Motor neuron (in vitro differentiated cells): ENCODE measurements at regions not wholly inside any gene's neighbourhood (a gene's known extent, or its start where the extent isn't known, plus 50 kb on each side); places are given as distances from the start of the nearest gene placed in this dataset.

Experiments
- ATAC-seq, 8 experiments: fragments of 200-7000 bp; cut with Tn5 transposase; replicated peaks in 6 of 8; 2 replicates each; pipeline ENCODE4 v1.8.0; 2021; ENCODE audit warnings: mild to moderate bottlenecking in 8 of 8, moderate library complexity in 8 of 8
- H3K27ac ChIP-seq, 2 donors: fragments of 250-450 bp; sonication (Bioruptor Pico); 2 replicates each; pipeline ENCODE4 v1.9.0; 2021; ENCODE audit warnings: antibody characterized with exemption in 2 of 2, mild to moderate bottlenecking in 2 of 2, moderate library complexity in 1 of 2
- H3K4me1 ChIP-seq, 2 donors: fragments of 250-450 bp; sonication (Bioruptor Pico); replicated peaks in 1 of 2; 2 replicates each; pipeline ENCODE4 v1.6.1; 2021; ENCODE audit warnings: antibody characterized with exemption in 2 of 2, mild to moderate bottlenecking in 2 of 2, moderate library complexity in 1 of 2
- H3K4me3 ChIP-seq, 5 donors: fragments of 250-450 bp; sonication (Bioruptor Pico); 2 replicates each; pipeline ENCODE4 v1.9.0; 2021; ENCODE audit warnings: antibody characterized with exemption in 5 of 5, mild to moderate bottlenecking in 5 of 5, moderate library complexity in 4 of 5
- WGBS, 10 experiments: fragments of 450-650 bp; shearing (Covaris generic); methylation state at CpG; one replicate each; pipeline ENCODE4 v1.0.0; 2022; 5-methylcytosine and 5-hydroxymethylcytosine counted together
- in situ Hi-C, 9 experiments: fragments of 400-800 bp; cut with MboI; loops; one replicate each; pipeline ENCODE4 v1.15.0; 2021; ENCODE audit warnings: low sequenced_read_pairs in 9 of 9, low pct_unique_long_range_greater_than_20kb in 2 of 9; ENCODE audit not compliant: unreplicated experiment in 9 of 9

GRCh38 chr1:2882966-2883696 lies 81.6 kb upstream of the TTC34 start:
- WGBS, 10 experiments = 11 to 90% (median 30%) methylated on average over 1 to 24 of the region's 40 CpGs; no CpG with 5 or more reads in 4 of the 10 experiments
- Histone ChIP-seq H3K27ac (no peak overlapping the region), H3K4me3 (no peak overlapping the region), H3K4me1 (peaks cover 0 to 16% of the 10 kb centered on the region in 2 donors)
- peak in 3 of 8 experiments; percentile 44 to 77 (median 57) for ATAC-seq
- in situ Hi-C loops = no loop called here

- Histone ChIP-seq H3K4me1 (peaks cover 0 to 16% of the 10 kb centered on the region in 2 donors), H3K4me3 (no peak overlapping the region), H3K27ac (no peak overlapping the region)
- WGBS, 10 experiments = 40 to 100% (median 98%) methylated on average over 1 to 14 of the region's 16 CpGs; no CpG with 5 or more reads in 4 of the 10 experiments
- ATAC-seq = no peak
- in situ Hi-C loops = no loop called here
Measured at GRCh38 chr1:2885001-2885400, 83.5 kb upstream of the TTC34 start.

- Histone ChIP-seq H3K4me3 (no peak overlapping the region), H3K27ac (no peak overlapping the region), H3K4me1 (peaks cover 0 to 16% of the 10 kb centered on the region in 2 donors)
- ATAC-seq = no peak
- in situ Hi-C loops = no loop called here
- 40 to 100% (median 80%) methylated on average over 1 of the region's 10 CpGs; no CpG with 5 or more reads in 7 of the 10 experiments for WGBS, 10 experiments
Measured at GRCh38 chr1:2886631-2887030, 85.1 kb upstream of the TTC34 start.

- H3K4me1 ChIP-seq = peaks cover 0 to 20% of the 10 kb centered on the region in 2 donors
- H3K27ac ChIP-seq = no peak overlapping the region
- ATAC-seq = no peak
- 0 to 100% (median 74%) methylated on average over 1 to 14 of the region's 28 CpGs; no CpG with 5 or more reads in 4 of the 10 experiments for WGBS, 10 experiments
- in situ Hi-C loops = no loop called here
- H3K4me3 ChIP-seq = no peak overlapping the region
Measured at GRCh38 chr1:2887941-2888855, 86.7 kb upstream of the TTC34 start.

GRCh38 chr1:2890221-2890850 lies 88.8 kb upstream of the TTC34 start:
- no peak overlapping the region for H3K4me3 ChIP-seq
- peaks cover 0 to 13% of the 10 kb centered on the region in 2 donors for H3K4me1 ChIP-seq
- in situ Hi-C loops = no loop called here
- no peak overlapping the region for H3K27ac ChIP-seq
- no peak for ATAC-seq
- WGBS, 10 experiments = 34 to 76% (median 40%) methylated on average over 1 to 10 of the region's 14 CpGs; no CpG with 5 or more reads in 6 of the 10 experiments

GRCh38 chr1:2891923-2892448 lies 90.5 kb upstream of the TTC34 start:
- no peak overlapping the region for H3K4me3 ChIP-seq
- H3K4me1 ChIP-seq = peaks cover 0 to 9% of the 10 kb centered on the region in 2 donors
- ATAC-seq = peak in 3 of 8 experiments; percentile 51 to 69 (median 68)
- in situ Hi-C loops = no loop called here
- H3K27ac ChIP-seq = no peak overlapping the region
- 0 to 100% (median 64%) methylated on average over 1 to 20 of the region's 22 CpGs; no CpG with 5 or more reads in 4 of the 10 experiments for WGBS, 10 experiments

GRCh38 chr1:2893473-2894120 lies 92.1 kb upstream of the TTC34 start:
- Histone ChIP-seq H3K4me3 (no peak overlapping the region), H3K4me1 (peaks cover 0 to 9% of the 10 kb centered on the region in 2 donors), H3K27ac (no peak overlapping the region)
- 18 to 88% (median 60%) methylated on average over 2 to 17 of the region's 20 CpGs; no CpG with 5 or more reads in 3 of the 10 experiments for WGBS, 10 experiments
- in situ Hi-C loops = no loop called here
- ATAC-seq = no peak

- WGBS, 10 experiments = 20 to 86% (median 69%) methylated on average over 2 to 11 of the region's 27 CpGs; no CpG with 5 or more reads in 4 of the 10 experiments
- Histone ChIP-seq H3K27ac (no peak overlapping the region), H3K4me1 (peaks cover 0 to 9% of the 10 kb centered on the region in 2 donors), H3K4me3 (no peak overlapping the region)
- ATAC-seq = no peak
- in situ Hi-C loops = no loop called here
Measured at GRCh38 chr1:2894381-2895041, 93.0 kb upstream of the TTC34 start.

- Histone ChIP-seq H3K4me1 (peaks cover 0 to 7% of the 10 kb centered on the region in 2 donors), H3K27ac (no peak overlapping the region), H3K4me3 (no peak overlapping the region)
- WGBS, 10 experiments = 0 to 86% (median 55%) methylated on average over 1 to 4 of the region's 7 CpGs; no CpG with 5 or more reads in 4 of the 10 experiments
- ATAC-seq = no peak
- in situ Hi-C loops = no loop called here
Measured at GRCh38 chr1:2896824-2897223, 95.3 kb upstream of the TTC34 start.

- no peak for ATAC-seq
- H3K4me1 ChIP-seq = peaks cover 0 to 12% of the 10 kb centered on the region in 2 donors
- H3K4me3 ChIP-seq = no peak overlapping the region
- in situ Hi-C loops = loop anchor here in 1 of 9 experiments (25.0 kb wide), 1 partner anchor 109 kb away; the partner anchor contains the start of gene ACTRT2
- no peak overlapping the region for H3K27ac ChIP-seq
- 0 to 87% (median 78%) methylated on average over 1 to 14 of the region's 19 CpGs; no CpG with 5 or more reads in 4 of the 10 experiments for WGBS, 10 experiments
Measured at GRCh38 chr1:2903226-2903625, 101.7 kb upstream of the TTC34 start.

GRCh38 chr1:2904191-2904590 lies 102.7 kb upstream of the TTC34 start:
- Histone ChIP-seq H3K4me3 (no peak overlapping the region), H3K27ac (no peak overlapping the region), H3K4me1 (peaks cover 0 to 12% of the 10 kb centered on the region in 2 donors)
- 75 to 87% (median 83%) methylated on average over 1 to 7 of the region's 15 CpGs; no CpG with 5 or more reads in 6 of the 10 experiments for WGBS, 10 experiments
- no peak for ATAC-seq
- in situ Hi-C loops = loop anchor here in 1 of 9 experiments (25.0 kb wide), 1 partner anchor 108 kb away; the partner anchor contains the start of gene ACTRT2
